Fibroblast of lung (primary cell): ENCODE measurements at regions not wholly inside any gene's neighbourhood (a gene's known extent, or its start where the extent isn't known, plus 50 kb on each side); places are given as distances from the start of the nearest gene placed in this dataset.

Source experiments
- DNase-seq, 2 donors: peaks; one replicate each; pipeline versions ENCODE4 v3.0.0 to v3.0.0-alpha.2; 2010; ENCODE audit warnings: low read depth in 2 of 2
- H2AFZ ChIP-seq: 2 replicates; pipeline ENCODE4 v1.5.1; 2012; ENCODE audit warnings: low read length, control low read depth, inconsistent platforms
- H3K27ac ChIP-seq: 2 replicates; pipeline ENCODE4 v1.5.1; 2011; ENCODE audit warnings: low read length, control low read depth; ENCODE audit not compliant: insufficient read depth
- H3K27me3 ChIP-seq: 2 replicates; pipeline ENCODE4 v1.5.1; 2011; ENCODE audit warnings: mild to moderate bottlenecking, low read length; ENCODE audit not compliant: control insufficient read depth, insufficient read depth
- H3K36me3 ChIP-seq: 2 replicates; pipeline ENCODE4 v1.5.1; 2011; ENCODE audit warnings: low read length; ENCODE audit not compliant: control insufficient read depth, insufficient read depth
- H3K4me1 ChIP-seq: 2 replicates; pipeline ENCODE4 v1.5.1; 2011; ENCODE audit warnings: low read length; ENCODE audit not compliant: control insufficient read depth, insufficient read depth; ENCODE audit errors: extremely low read depth
- H3K4me2 ChIP-seq: 2 replicates; pipeline ENCODE4 v1.5.1; 2011; ENCODE audit warnings: low read length, control low read depth; ENCODE audit not compliant: insufficient read depth; ENCODE audit errors: extremely low read depth
- H3K4me3 ChIP-seq, 4 experiments: fragments of 200-600 bp in 1 of 4; sonication (generic) in 1 of 4; replicated peaks in 1 of 4; 2 replicates each; pipeline ENCODE4 v1.5.1; 2011 to 2016; ENCODE audit warnings: low read length in 4 of 4, low read depth in 3 of 4, mild to moderate bottlenecking in 3 of 4, control low read depth in 2 of 4, inconsistent platforms in 1 of 4, mixed read lengths in 1 of 4; ENCODE audit not compliant: insufficient read depth in 1 of 4; ENCODE audit errors: control extremely low read depth in 1 of 4
- H3K79me2 ChIP-seq: 2 replicates; pipeline ENCODE4 v1.5.1; 2012; ENCODE audit warnings: mild to moderate bottlenecking, low read length, inconsistent platforms; ENCODE audit not compliant: control insufficient read depth, insufficient read depth
- H3K9ac ChIP-seq: 2 replicates; pipeline ENCODE4 v1.5.1; 2011; ENCODE audit warnings: mild to moderate bottlenecking, low read length, control low read depth; ENCODE audit not compliant: insufficient read depth
- H3K9me3 ChIP-seq: 2 replicates; pipeline ENCODE4 v1.5.1; 2012; ENCODE audit warnings: low read depth, low read length; ENCODE audit not compliant: control insufficient read depth, insufficient read depth
- H4K20me1 ChIP-seq: 2 replicates; pipeline ENCODE4 v1.5.1; 2011; ENCODE audit warnings: low read length; ENCODE audit not compliant: control insufficient read depth, insufficient read depth; ENCODE audit errors: extremely low read depth
- EZH2 ChIP-seq: IDR thresholded peaks from 2 replicates; pipeline ENCODE4 v1.5.1; 2012; ENCODE audit warnings: low read length, control low read depth, mild to moderate bottlenecking; ENCODE audit errors: missing control alignments
- TF ChIP-seq, protein P1 (sequence below), 2 donors: IDR thresholded peaks in 1 of 2; conservative IDR thresholded peaks in 1 of 2; 1 replicate in 1 of 2; 2 replicates in 1 of 2; pipeline ENCODE4 v1.5.1; 2011 to 2012; ENCODE audit warnings: low read length in 2 of 2, control low read depth in 1 of 2, inconsistent platforms in 1 of 2, low read depth in 1 of 2, mild to moderate bottlenecking in 1 of 2

DNA sequence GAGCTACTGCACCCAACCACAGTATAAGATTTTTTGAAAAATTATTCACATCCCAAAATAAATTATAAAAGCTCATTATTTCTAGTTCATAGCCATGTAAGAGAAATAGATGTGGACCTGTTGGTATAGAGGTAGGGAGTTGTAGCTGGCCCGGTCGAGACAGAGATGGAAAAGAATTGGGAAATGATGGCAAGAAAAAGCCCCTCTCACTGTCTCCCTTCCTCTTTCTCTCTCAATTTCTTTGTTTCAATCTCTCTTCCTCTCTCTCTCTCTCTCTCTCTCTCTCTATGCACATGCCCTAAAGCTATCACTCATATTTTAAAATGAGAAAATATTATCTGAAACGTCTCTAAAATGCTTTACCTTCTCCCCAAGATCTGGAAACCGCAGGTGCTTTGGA is 80.7 kb upstream of the CD83 start:
- Histone ChIP-seq H3K9me3 (no peaks in the 10 kb centered on the region), H4K20me1 (no peaks in the 10 kb centered on the region), H3K4me2 (peak overlapping the region; percentile 4), H3K27me3 (no peaks in the 10 kb centered on the region), H2AFZ (no peak overlapping the region), H3K36me3 (no peaks in the 10 kb centered on the region), H3K27ac (no peak overlapping the region), H3K4me3 (no peak overlapping the region), H3K4me1 (peaks cover 16% of the 10 kb centered on the region), H3K9ac (no peak overlapping the region), H3K79me2 (no peaks in the 10 kb centered on the region)
- no peak for TF ChIP-seq EZH2
- DNase-seq = no peak

DNA sequence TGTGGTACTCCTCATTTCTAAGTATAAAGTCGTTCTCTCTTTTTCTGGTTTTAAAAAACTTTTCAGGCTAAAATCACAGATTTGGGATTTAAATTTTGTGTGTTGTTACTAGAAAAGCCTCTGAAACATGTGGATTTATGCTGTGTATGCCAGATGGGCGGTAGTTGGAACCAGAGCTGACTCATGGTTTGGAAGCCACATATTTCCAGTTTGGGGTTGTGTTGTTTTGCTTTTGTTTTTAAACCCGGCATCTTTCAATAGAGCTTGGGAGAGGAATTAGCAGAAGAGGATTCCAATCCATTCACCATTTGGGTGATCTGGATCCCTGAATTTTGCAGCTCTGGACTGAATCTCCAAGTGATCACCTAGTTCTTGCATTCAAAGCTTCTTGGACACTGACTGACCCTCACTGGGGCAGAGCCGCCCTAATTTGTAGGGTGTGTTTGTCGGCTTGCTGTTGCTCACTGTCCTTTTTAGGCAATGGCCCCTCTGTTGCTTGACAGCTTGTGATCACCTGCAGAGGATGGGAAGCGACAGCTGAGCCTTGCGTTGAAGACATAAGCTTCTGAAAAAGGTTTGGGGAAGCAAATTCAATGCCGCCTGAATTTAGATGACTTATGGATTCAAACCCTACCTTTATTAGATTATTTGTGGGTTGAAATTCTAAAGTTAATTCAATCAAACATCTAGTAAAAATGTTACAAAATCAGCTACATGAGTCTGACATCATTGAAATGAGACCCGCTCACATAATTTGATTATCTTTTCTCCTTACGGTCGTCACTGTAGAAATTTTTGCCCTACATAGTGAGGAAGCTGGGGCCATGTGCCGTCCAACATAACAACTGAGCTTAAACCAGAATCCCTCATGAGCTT is 79.9 kb upstream of the CD83 start:
- H3K27ac ChIP-seq = no peak overlapping the region
- H3K9me3 ChIP-seq = no peaks in the 10 kb centered on the region
- H3K4me3 ChIP-seq = peak overlapping the region in 1 of 4 experiments; percentile 34
- peaks cover 16% of the 10 kb centered on the region for H3K4me1 ChIP-seq
- H3K36me3 ChIP-seq = no peaks in the 10 kb centered on the region
- no peak overlapping the region for H3K9ac ChIP-seq
- DNase-seq = peak; percentile 82 to 85
- no peaks in the 10 kb centered on the region for H3K27me3 ChIP-seq
- peak overlapping the region; percentile 29 for H3K4me2 ChIP-seq
- no peak for TF ChIP-seq EZH2
- TF ChIP-seq, protein P1, sequence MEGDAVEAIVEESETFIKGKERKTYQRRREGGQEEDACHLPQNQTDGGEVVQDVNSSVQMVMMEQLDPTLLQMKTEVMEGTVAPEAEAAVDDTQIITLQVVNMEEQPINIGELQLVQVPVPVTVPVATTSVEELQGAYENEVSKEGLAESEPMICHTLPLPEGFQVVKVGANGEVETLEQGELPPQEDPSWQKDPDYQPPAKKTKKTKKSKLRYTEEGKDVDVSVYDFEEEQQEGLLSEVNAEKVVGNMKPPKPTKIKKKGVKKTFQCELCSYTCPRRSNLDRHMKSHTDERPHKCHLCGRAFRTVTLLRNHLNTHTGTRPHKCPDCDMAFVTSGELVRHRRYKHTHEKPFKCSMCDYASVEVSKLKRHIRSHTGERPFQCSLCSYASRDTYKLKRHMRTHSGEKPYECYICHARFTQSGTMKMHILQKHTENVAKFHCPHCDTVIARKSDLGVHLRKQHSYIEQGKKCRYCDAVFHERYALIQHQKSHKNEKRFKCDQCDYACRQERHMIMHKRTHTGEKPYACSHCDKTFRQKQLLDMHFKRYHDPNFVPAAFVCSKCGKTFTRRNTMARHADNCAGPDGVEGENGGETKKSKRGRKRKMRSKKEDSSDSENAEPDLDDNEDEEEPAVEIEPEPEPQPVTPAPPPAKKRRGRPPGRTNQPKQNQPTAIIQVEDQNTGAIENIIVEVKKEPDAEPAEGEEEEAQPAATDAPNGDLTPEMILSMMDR (conservative IDR thresholded peaks at IDR 0.05 in 1 of 2, IDR thresholded peaks at IDR 0.05 in 1 of 2; ENCODE audit: low read depth in 1 of 2, low read length in 2 of 2) = no peak
- no peaks in the 10 kb centered on the region for H3K79me2 ChIP-seq
- peak overlapping the region; percentile 25 for H2AFZ ChIP-seq
- H4K20me1 ChIP-seq = no peaks in the 10 kb centered on the region

DNA sequence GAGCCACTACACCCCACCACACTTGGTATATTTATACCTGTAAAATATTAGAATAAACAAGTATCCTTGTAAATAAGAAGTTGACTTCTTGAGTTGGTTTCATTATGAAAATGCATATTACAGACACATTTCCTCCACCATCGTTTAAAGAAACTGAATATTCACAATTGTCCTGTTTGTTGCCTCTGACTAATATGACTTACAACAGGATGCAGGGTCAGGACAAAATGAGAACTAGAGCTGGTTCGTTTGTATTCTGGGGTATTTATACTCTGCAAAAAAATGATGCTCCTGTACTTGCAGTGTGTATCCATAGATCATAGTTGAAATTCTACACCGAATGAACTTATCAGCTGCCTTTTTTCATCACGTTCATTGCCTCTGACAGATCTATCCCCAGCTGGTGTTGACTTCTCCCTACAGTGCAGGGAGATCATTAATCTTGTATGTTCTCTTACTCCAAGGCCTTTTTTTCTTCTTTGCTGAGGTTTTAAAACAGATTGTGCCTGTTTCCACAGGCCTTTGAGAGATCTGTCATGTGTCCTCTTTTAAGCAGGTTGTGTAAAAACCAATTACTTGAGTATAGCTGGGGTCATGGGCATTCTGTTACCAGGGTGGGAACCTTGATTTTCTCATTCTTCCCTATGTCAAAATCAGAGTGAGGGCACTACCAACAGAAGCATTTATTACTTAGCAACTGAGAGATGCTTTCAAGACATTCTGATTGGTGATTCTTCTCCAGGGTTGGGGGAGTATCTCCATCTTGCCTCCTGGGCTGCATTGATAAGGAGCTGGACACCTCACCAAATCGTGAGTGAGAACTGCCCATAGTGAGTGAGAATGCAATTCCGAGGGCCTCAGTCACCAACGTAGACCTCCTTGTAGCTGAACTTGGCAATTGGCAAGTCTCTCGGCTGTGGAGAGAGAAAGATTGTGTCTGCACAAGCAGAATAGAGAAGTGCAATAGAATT is 78.8 kb upstream of the CD83 start:
- Histone ChIP-seq H4K20me1 (no peaks in the 10 kb centered on the region), H2AFZ (no peak overlapping the region), H3K9ac (no peak overlapping the region), H3K4me2 (peak overlapping the region; percentile 19), H3K4me1 (peaks cover 16% of the 10 kb centered on the region), H3K9me3 (no peaks in the 10 kb centered on the region), H3K27me3 (no peaks in the 10 kb centered on the region), H3K36me3 (no peaks in the 10 kb centered on the region), H3K27ac (no peak overlapping the region), H3K4me3 (no peak overlapping the region), H3K79me2 (no peaks in the 10 kb centered on the region)
- TF ChIP-seq, protein P1 (conservative IDR thresholded peaks at IDR 0.05 in 1 of 2, IDR thresholded peaks at IDR 0.05 in 1 of 2; ENCODE audit: low read depth in 1 of 2, low read length in 2 of 2) = no peak
- no peak for TF ChIP-seq EZH2
- DNase-seq = peak; percentile 82 to 86
